H1 (cell line): ENCODE measurements at regions not wholly inside any gene's neighbourhood (a gene's known extent, or its start where the extent isn't known, plus 50 kb on each side); places are given as distances from the start of the nearest gene placed in this dataset.

ENCODE experiments used
- CEBPB ChIP-seq: IDR thresholded peaks from 2 replicates; pipeline ENCODE4 v1.6.1; 2012; ENCODE audit warnings: low read depth, low read length
- GTF2F1 ChIP-seq: IDR thresholded peaks from 2 replicates; pipeline ENCODE4 v1.6.1; 2012; ENCODE audit warnings: low read depth, low read length, improper control_type of control experiment, borderline replicate concordance
- JUN ChIP-seq: IDR thresholded peaks from 2 replicates; pipeline ENCODE4 v1.6.1; 2011; ENCODE audit warnings: low read depth, mild to moderate bottlenecking, improper control_type of control experiment, low read length
- KDM5A ChIP-seq: fragments of 200-600 bp; IDR thresholded peaks from 2 replicates; pipeline ENCODE4 v1.7.1; 2012; ENCODE audit warnings: mild to moderate bottlenecking, low read length, inconsistent platforms, mixed read lengths
- SUZ12 ChIP-seq: fragments of 200-600 bp; sonication (generic); IDR thresholded peaks from 2 replicates; pipeline ENCODE4 v1.6.1; 2012; ENCODE audit warnings: mild to moderate bottlenecking, inconsistent platforms, low read length, moderate library complexity, mixed read lengths
- TBP ChIP-seq: IDR thresholded peaks from 2 replicates; pipeline ENCODE4 v1.6.1; 2011; ENCODE audit warnings: low read depth, low read length, improper control_type of control experiment
- TF ChIP-seq, protein P1 (sequence below), 3 experiments: IDR thresholded peaks; 1 replicate in 2 of 3; 2 replicates in 1 of 3; pipeline versions ENCODE4 v1.5.1 to v1.6.1; 2011; ENCODE audit warnings: low read length in 3 of 3, mild to moderate bottlenecking in 3 of 3, inconsistent platforms in 2 of 3, low read depth in 1 of 3, moderate library complexity in 1 of 3; ENCODE audit not compliant: insufficient read depth in 1 of 3; ENCODE audit errors: control extremely low read depth in 1 of 3

DNA sequence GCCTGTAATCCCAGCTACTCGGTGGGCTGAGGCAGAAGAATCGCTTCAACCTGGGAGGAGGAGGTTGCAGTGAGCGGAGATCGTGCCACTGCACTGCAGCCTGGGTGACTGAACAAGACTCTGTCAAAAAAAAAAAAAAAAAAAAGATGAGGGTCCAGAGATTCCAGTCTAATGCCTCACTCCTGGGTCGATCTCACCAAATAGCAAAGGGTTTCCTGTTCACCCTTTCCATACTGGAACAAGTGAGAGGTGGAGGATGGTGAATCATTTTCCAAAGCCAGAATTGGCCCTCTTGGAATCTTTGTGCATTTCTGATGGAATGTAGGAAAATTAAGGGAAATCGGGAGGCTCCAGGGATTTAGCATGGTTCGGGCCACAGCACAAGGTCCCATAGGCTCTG is 58.1 kb upstream of the ZNF648 start (continued):
- TF ChIP-seq CEBPB, result no peak
- TF ChIP-seq SUZ12, result no peak
- TF ChIP-seq TBP, result no peak
- TF ChIP-seq JUN, result no peak
- TF ChIP-seq, protein P1, sequence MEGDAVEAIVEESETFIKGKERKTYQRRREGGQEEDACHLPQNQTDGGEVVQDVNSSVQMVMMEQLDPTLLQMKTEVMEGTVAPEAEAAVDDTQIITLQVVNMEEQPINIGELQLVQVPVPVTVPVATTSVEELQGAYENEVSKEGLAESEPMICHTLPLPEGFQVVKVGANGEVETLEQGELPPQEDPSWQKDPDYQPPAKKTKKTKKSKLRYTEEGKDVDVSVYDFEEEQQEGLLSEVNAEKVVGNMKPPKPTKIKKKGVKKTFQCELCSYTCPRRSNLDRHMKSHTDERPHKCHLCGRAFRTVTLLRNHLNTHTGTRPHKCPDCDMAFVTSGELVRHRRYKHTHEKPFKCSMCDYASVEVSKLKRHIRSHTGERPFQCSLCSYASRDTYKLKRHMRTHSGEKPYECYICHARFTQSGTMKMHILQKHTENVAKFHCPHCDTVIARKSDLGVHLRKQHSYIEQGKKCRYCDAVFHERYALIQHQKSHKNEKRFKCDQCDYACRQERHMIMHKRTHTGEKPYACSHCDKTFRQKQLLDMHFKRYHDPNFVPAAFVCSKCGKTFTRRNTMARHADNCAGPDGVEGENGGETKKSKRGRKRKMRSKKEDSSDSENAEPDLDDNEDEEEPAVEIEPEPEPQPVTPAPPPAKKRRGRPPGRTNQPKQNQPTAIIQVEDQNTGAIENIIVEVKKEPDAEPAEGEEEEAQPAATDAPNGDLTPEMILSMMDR (IDR thresholded peaks at IDR 0.05; ENCODE audit: control extremely low read depth in 1 of 3, insufficient read depth in 1 of 3, low read depth in 1 of 3, low read length in 3 of 3), result no peak
- no peak for TF ChIP-seq GTF2F1
- TF ChIP-seq KDM5A, result no peak
- TF ChIP-seq, all 59 proteins: peak for 0
